H1 (cell line): ENCODE measurements at regions not wholly inside any gene's neighbourhood (a gene's known extent, or its start where the extent isn't known, plus 50 kb on each side); places are given as distances from the start of the nearest gene placed in this dataset.

Experiments
- GABPA ChIP-seq: IDR thresholded peaks from 2 replicates; pipeline ENCODE4 v1.6.1; 2011; ENCODE audit warnings: mild to moderate bottlenecking, low read length, moderate library complexity, borderline replicate concordance; ENCODE audit not compliant: insufficient read depth
- HDAC6 ChIP-seq: IDR thresholded peaks from one replicate; pipeline ENCODE4 v1.7.1; 2012; ENCODE audit warnings: low read depth, mild to moderate bottlenecking, inconsistent platforms, low read length, moderate library complexity
- JUND ChIP-seq: IDR thresholded peaks from 2 replicates; pipeline ENCODE4 v1.6.1; 2011; ENCODE audit warnings: mild to moderate bottlenecking, improper control_type of control experiment, low read length

DNA sequence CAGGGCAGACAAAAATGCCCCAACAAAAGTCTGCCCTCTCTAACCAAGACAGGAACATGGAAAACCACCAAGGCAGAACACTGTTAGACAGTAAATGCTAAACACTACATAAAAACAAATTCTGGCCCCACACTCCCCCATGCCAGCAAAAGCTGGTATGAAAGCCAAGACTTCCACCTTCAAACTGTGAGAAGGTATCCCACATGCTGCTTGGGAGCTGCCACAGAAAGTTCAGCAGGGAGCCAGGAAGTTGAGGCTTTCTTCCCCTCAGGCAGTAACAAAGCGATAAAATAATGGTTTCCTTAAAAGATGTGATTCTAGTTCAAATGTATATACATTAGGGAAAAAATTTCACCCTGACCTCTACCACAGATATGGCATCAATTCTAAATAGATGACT, 770.4 kb upstream of the NDST4 start (continued):
- TF ChIP-seq GABPA, result no peak
- no peak for TF ChIP-seq HDAC6
- TF ChIP-seq JUND, result no peak
